Body of pancreas (tissue), 4 donors: ENCODE measurements at regions not wholly inside any gene's neighbourhood (a gene's known extent, or its start where the extent isn't known, plus 50 kb on each side); places are given as distances from the start of the nearest gene placed in this dataset.

Experiments used
- ATAC-seq: fragments of 150-250 bp; one replicate; pipeline ENCODE4 v1.9.1; 2016
- DNase-seq, 4 donors: peaks; one replicate each; pipeline ENCODE4 v3.0.0-alpha.2; 2019
- H3K27ac ChIP-seq, 4 donors: fragments of 200-600 bp; sonication (generic); 1 replicate in 3 of 4; 2 replicates in 1 of 4; pipeline versions ENCODE4 v1.5.1 to v1.6.1; 2016 to 2019; ENCODE audit warnings: mild to moderate bottlenecking in 1 of 4, mixed read lengths in 1 of 4, moderate library complexity in 1 of 4
- H3K27me3 ChIP-seq, 2 donors: fragments of 200-600 bp; sonication (generic); one replicate each; pipeline ENCODE4 v1.6.0; 2016; ENCODE audit warnings: mild to moderate bottlenecking in 1 of 2
- H3K36me3 ChIP-seq, 2 donors: fragments of 200-600 bp; sonication (generic); replicated peaks in 1 of 2; 2 replicates each; pipeline ENCODE4 v1.5.1; 2016; ENCODE audit warnings: low read depth in 2 of 2; ENCODE audit not compliant: insufficient read depth in 1 of 2
- H3K4me1 ChIP-seq: fragments of 200-600 bp; sonication (generic); one replicate; pipeline ENCODE4 v1.6.0; 2016
- H3K4me3 ChIP-seq, 2 donors: fragments of 200-600 bp; sonication (generic); 1 replicate in 1 of 2; 2 replicates in 1 of 2; pipeline ENCODE4 v1.5.1; 2016 to 2019
- H3K9me3 ChIP-seq, 3 donors: fragments of 200-600 bp; sonication (generic); 1 replicate in 2 of 3; 2 replicates in 1 of 3; pipeline ENCODE4 v1.5.1; 2016
- POLR2A ChIP-seq, 3 donors: fragments of 450-650 bp; IDR thresholded peaks; one replicate each; pipeline ENCODE4 v1.6.1; 2016; ENCODE audit warnings: antibody characterized with exemption in 3 of 3, mild to moderate bottlenecking in 2 of 3
- WGBS, 2 donors: methylation state at CpG; one replicate each; pipeline ENCODE4 v1.1.5; 2017; 5-methylcytosine and 5-hydroxymethylcytosine counted together
- intact Hi-C: fragments of 100-400 bp; cut with DNase I; formaldehyde crosslinking; loops from one replicate; pipeline ENCODE4 v1.15.1; 2023
- TF ChIP-seq, protein P1 (sequence below), 7 experiments: fragments of 450-650 bp in 4 of 7; fragments of 200-600 bp in 3 of 7; sonication (generic) in 3 of 7; IDR thresholded peaks; one replicate each; pipeline ENCODE4 v1.5.1; 2016 to 2019; ENCODE audit warnings: antibody characterized with exemption in 7 of 7

DNA sequence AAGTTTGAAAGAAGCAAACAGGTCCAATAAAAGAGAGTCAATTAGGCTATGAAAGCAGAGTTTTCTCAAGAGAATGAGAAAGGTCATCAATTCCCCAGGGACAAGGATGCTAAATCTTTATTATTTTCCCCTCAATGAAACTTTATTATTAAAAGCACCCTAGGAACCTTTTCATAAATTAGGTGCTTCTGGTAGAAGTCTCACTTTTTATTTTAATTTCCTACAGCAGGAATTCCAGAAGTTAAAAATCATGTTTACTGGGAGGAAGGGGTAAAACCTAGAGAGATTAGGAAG is 223.2 kb upstream of the SOX5 start:
- H3K4me1 ChIP-seq = no peaks in the 10 kb centered on the region
- no peak overlapping the region for H3K4me3 ChIP-seq
- no peak overlapping the region for H3K27ac ChIP-seq
- intact Hi-C loops = no loop called here
- H3K9me3 ChIP-seq = no peaks in the 10 kb centered on the region
- H3K36me3 ChIP-seq = no peaks in the 10 kb centered on the region
- DNase-seq (no peak), ATAC-seq (no peak)
- TF ChIP-seq, protein P1, sequence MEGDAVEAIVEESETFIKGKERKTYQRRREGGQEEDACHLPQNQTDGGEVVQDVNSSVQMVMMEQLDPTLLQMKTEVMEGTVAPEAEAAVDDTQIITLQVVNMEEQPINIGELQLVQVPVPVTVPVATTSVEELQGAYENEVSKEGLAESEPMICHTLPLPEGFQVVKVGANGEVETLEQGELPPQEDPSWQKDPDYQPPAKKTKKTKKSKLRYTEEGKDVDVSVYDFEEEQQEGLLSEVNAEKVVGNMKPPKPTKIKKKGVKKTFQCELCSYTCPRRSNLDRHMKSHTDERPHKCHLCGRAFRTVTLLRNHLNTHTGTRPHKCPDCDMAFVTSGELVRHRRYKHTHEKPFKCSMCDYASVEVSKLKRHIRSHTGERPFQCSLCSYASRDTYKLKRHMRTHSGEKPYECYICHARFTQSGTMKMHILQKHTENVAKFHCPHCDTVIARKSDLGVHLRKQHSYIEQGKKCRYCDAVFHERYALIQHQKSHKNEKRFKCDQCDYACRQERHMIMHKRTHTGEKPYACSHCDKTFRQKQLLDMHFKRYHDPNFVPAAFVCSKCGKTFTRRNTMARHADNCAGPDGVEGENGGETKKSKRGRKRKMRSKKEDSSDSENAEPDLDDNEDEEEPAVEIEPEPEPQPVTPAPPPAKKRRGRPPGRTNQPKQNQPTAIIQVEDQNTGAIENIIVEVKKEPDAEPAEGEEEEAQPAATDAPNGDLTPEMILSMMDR (IDR thresholded peaks at IDR 0.05) = no peak
- no peak for TF ChIP-seq POLR2A (IDR thresholded peaks at IDR 0.05)
- H3K27me3 ChIP-seq = no peaks in the 10 kb centered on the region

DNA sequence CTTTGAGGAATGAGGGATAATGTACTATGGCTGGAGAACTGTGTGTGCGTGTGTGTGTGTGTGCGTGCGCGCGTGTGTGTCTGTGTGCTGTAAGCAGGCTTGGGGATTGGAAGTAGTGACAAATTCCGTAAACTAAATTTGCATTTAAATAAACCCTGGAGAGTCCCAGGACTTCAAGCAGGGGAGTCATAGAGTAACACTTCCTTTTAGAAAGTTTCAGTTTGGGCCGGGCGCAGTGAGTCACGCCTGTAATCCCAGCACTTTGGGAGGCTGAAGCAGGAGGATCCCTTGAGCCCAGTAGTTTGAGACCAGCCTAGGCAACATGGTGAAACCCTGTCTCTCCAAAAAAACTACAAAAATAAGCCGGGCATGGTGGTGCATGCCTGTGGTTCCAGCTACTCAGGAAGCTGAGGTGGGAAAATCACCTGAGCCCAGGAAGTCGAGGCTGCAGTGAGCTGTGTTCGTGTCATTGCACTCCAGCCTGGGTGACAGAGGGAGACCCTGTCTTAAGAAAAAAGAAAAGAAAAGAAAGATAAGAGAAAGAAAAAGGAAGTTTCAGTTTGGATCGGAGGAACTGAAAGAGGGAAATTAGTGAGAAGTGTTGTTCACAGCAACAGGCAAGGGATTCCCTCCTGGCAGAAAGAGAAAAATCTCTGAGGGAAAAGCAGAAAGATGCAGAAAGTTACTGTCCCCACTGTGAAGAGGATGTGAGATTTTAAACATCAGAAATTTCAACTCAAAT is 222.7 kb upstream of the SOX5 start:
- H3K4me1 ChIP-seq = no peaks in the 10 kb centered on the region
- no peaks in the 10 kb centered on the region for H3K9me3 ChIP-seq
- WGBS, 2 donors = 69 to 75% methylated on average over 13 of the region's 13 CpGs
- no peak overlapping the region for H3K4me3 ChIP-seq
- TF ChIP-seq POLR2A (IDR thresholded peaks at IDR 0.05) = no peak
- TF ChIP-seq, protein P1 (IDR thresholded peaks at IDR 0.05) = no peak
- no peak overlapping the region for H3K27ac ChIP-seq
- H3K36me3 ChIP-seq = no peaks in the 10 kb centered on the region
- H3K27me3 ChIP-seq = no peaks in the 10 kb centered on the region
- DNase-seq (no peak), ATAC-seq (no peak)
- intact Hi-C loops = no loop called here

DNA sequence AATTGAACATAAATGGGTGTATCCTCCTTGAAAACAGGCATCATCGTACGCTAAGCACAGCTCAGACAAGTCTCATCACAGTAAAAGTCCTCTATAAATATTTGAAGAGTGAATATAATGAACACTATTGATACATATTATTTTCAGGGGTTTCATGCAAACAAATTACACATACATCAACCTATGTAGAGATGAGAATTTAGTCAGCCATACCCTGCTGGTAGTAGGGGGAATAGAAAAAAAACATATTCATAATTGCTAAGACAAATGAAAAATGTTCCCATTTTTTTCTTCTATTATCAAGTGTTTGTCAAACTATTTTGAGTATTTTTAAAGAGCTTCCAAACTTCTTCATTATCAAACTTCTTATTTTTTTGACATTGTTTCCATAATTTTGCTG is 205.6 kb upstream of the SOX5 start:
- WGBS, 2 donors = 79 to 92% methylated on average over 2 of the region's 2 CpGs
- Histone ChIP-seq H3K4me3 (no peak overlapping the region), H3K9me3 (no peaks in the 10 kb centered on the region), H3K27me3 (no peaks in the 10 kb centered on the region), H3K4me1 (no peaks in the 10 kb centered on the region), H3K36me3 (no peaks in the 10 kb centered on the region), H3K27ac (no peak overlapping the region)
- DNase-seq (no peak), ATAC-seq (no peak)
- intact Hi-C loops = no loop called here
- no peak for TF ChIP-seq POLR2A (IDR thresholded peaks at IDR 0.05)
- TF ChIP-seq, protein P1 (IDR thresholded peaks at IDR 0.05) = no peak

DNA sequence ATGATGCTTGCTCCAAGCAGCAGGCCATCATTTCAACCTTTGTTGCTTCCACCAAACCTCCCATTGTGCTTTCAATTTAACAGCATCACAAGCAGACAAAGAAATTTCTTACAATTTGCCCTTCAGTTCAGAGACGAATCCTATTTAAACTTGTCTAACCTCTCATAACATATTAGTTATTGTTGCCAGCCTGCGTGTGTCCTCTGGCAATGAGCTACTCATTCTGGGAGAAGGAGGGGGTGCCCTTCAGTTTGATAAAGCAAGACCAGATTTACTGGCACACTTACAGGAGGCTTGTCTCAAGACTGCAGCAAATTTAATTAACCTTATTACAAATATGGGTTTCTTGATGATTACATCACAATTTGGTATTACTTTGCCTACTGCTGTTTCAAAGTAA is 203.6 kb upstream of the SOX5 start:
- no peak overlapping the region for H3K27ac ChIP-seq
- TF ChIP-seq POLR2A (IDR thresholded peaks at IDR 0.05) = no peak
- TF ChIP-seq, protein P1 (IDR thresholded peaks at IDR 0.05) = no peak
- no peaks in the 10 kb centered on the region for H3K36me3 ChIP-seq
- H3K4me1 ChIP-seq = no peaks in the 10 kb centered on the region
- no peak overlapping the region for H3K4me3 ChIP-seq
- no peak for DNase-seq
- intact Hi-C loops = no loop called here
- H3K27me3 ChIP-seq = no peaks in the 10 kb centered on the region
- ATAC-seq = no peak
- H3K9me3 ChIP-seq = no peaks in the 10 kb centered on the region
- WGBS, 2 donors = 32 to 43% methylated on average over 2 of the region's 2 CpGs

DNA sequence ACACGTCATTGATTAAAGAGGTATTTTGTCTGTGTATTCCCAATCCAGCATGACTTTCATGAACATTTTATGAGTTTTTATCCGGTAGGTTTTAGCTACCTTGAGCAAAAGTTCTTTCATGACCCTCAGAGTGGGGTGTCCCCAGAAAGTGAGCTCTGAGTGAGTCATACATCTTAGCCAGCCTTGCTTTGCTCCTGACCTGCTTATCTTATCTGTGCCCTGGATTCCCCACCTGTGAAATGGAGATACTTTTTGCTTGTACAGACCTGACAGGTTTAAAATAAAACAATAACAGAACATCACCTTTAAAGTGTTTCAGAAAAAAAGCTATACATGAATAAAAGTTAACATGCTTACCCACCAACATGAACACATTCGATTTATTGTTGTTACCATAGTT is 202.8 kb upstream of the SOX5 start:
- Histone ChIP-seq H3K4me3 (no peak overlapping the region), H3K9me3 (no peaks in the 10 kb centered on the region), H3K27me3 (no peaks in the 10 kb centered on the region), H3K4me1 (no peaks in the 10 kb centered on the region), H3K27ac (no peak overlapping the region), H3K36me3 (no peaks in the 10 kb centered on the region)
- 48 to 49% methylated on average over 3 of the region's 3 CpGs for WGBS, 2 donors
- TF ChIP-seq, protein P1 (IDR thresholded peaks at IDR 0.05) = no peak
- no peak for TF ChIP-seq POLR2A (IDR thresholded peaks at IDR 0.05)
- intact Hi-C loops = no loop called here
- ATAC-seq (no peak), DNase-seq (no peak)
